Activated naive CD4-positive, alpha-beta T cell treated with anti-CD3 and anti-CD28 coated beads, Interleukin-2, amount 50 U/mL, for 72 hours (primary cell): ENCODE measurements at regions not wholly inside any gene's neighbourhood (a gene's known extent, or its start where the extent isn't known, plus 50 kb on each side); places are given as distances from the start of the nearest gene placed in this dataset.

Source experiments
- ATAC-seq, 2 donors: fragments of 150-1000 bp; cut with Tn5 transposase; 2 replicates each; pipeline ENCODE4 v1.10.0; 2021; ENCODE audit warnings: mild to moderate bottlenecking in 2 of 2, moderate library complexity in 2 of 2
- DNase-seq, 2 donors: peaks; one replicate each; pipeline ENCODE4 v3.0.0; 2021 to 2022; ENCODE audit warnings: low spot score in 2 of 2
- H3K27ac Mint-ChIP-seq, 2 donors: one replicate each; pipeline ENCODE4 v1.8.0; 2022; ENCODE audit warnings: mild to moderate bottlenecking in 2 of 2, mixed read lengths in 2 of 2
- H3K36me3 Mint-ChIP-seq, 2 donors: one replicate each; pipeline ENCODE4 v1.8.0; 2022; ENCODE audit warnings: mixed read lengths in 2 of 2
- H3K9me3 Mint-ChIP-seq, 2 donors: one replicate each; pipeline ENCODE4 v1.8.0; 2022; ENCODE audit warnings: mixed read lengths in 2 of 2

- H3K27ac Mint-ChIP-seq, result no peak overlapping the region
- ATAC-seq (peak in 1 of 2 donors; percentile 75), DNase-seq (no peak)
- H3K36me3 Mint-ChIP-seq, result no peaks in the 10 kb centered on the region
- peaks cover 0 to 4% of the 10 kb centered on the region in 2 donors for H3K9me3 Mint-ChIP-seq
Observed at GRCh38 chr10:116792817-116793216, 50.5 kb upstream of the HSPA12A start.

GRCh38 chr10:116796469-116796868 is 52.8 kb upstream of the ENO4 start:
- H3K27ac Mint-ChIP-seq, result no peak overlapping the region
- no peaks in the 10 kb centered on the region for H3K36me3 Mint-ChIP-seq
- ATAC-seq (peak in 1 of 2 donors; percentile 41), DNase-seq (no peak)
- peaks cover 0 to 4% of the 10 kb centered on the region in 2 donors for H3K9me3 Mint-ChIP-seq

- ATAC-seq (peak; percentile 69 to 78), DNase-seq (peak in 1 of 2 donors; percentile 76)
- H3K36me3 Mint-ChIP-seq, result no peaks in the 10 kb centered on the region
- peaks cover 0 to 4% of the 10 kb centered on the region in 2 donors for H3K9me3 Mint-ChIP-seq
- no peak overlapping the region for H3K27ac Mint-ChIP-seq
Observed at GRCh38 chr10:116796910-116797513, 52.3 kb upstream of the ENO4 start.

GRCh38 chr10:116798859-116799258 is 50.4 kb upstream of the ENO4 start:
- no peak overlapping the region for H3K27ac Mint-ChIP-seq
- H3K9me3 Mint-ChIP-seq, result no peaks in the 10 kb centered on the region
- ATAC-seq (no peak), DNase-seq (no peak)
- H3K36me3 Mint-ChIP-seq, result no peaks in the 10 kb centered on the region
